Islet precursor cell (in vitro differentiated cells): ENCODE measurements at regions not wholly inside any gene's neighbourhood (a gene's known extent, or its start where the extent isn't known, plus 50 kb on each side); places are given as distances from the start of the nearest gene placed in this dataset.
"Not testable (repeated sequence)": the region's sequence is repeated elsewhere in the genome, so short reads cannot be mapped to it uniquely, and the experiment has no call there.

Experiments used
- DNase-seq: peaks from one replicate; pipeline ENCODE4 v3.0.0-alpha.2; 2018

- no peak for DNase-seq
Observed at GRCh38 chr3:164927728-164928127, 150.6 kb downstream of the SI start.

- no peak for DNase-seq
Observed at GRCh38 chr3:164918905-164919304, 159.4 kb downstream of the SI start.

- no peak for DNase-seq
Observed at GRCh38 chr3:164912916-164913315, 165.4 kb downstream of the SI start.

GRCh38 chr3:164903820-164904451 is 174.4 kb downstream of the SI start:
- DNase-seq = no peak

- DNase-seq = no peak
Observed at GRCh38 chr3:164897342-164897741, 181.0 kb downstream of the SI start.

- DNase-seq = no peak
Observed at GRCh38 chr3:164890061-164890460, 188.2 kb downstream of the SI start.

- no peak for DNase-seq
Observed at GRCh38 chr3:164883171-164883570, 195.1 kb downstream of the SI start.

GRCh38 chr3:164879201-164879600 is 199.1 kb downstream of the SI start:
- DNase-seq = no peak

GRCh38 chr3:164864454-164864853 is 213.8 kb downstream of the SI start:
- no peak for DNase-seq

GRCh38 chr3:164852866-164853265 is 225.4 kb downstream of the SI start:
- no peak for DNase-seq

- DNase-seq = no peak
Observed at GRCh38 chr3:164851905-164852304, 226.4 kb downstream of the SI start.

- no peak for DNase-seq
Observed at GRCh38 chr3:164851204-164851603, 227.1 kb downstream of the SI start.

- no peak for DNase-seq
Observed at GRCh38 chr3:164848923-164849322, 229.4 kb downstream of the SI start.

GRCh38 chr3:164845739-164846138 is 232.6 kb downstream of the SI start:
- no peak for DNase-seq

- DNase-seq = no peak
Observed at GRCh38 chr3:164832216-164832615, 246.1 kb downstream of the SI start.

GRCh38 chr3:164818318-164818717 is 260.0 kb downstream of the SI start:
- DNase-seq = no peak

GRCh38 chr3:164814106-164814505 is 264.2 kb downstream of the SI start:
- DNase-seq = no peak

- DNase-seq = no peak
Observed at GRCh38 chr3:164812042-164812441, 266.3 kb downstream of the SI start.

GRCh38 chr3:164806188-164806587 is 272.1 kb downstream of the SI start:
- no peak for DNase-seq

- no peak for DNase-seq
Observed at GRCh38 chr3:164794099-164794498, 284.2 kb downstream of the SI start.

- no peak for DNase-seq
Observed at GRCh38 chr3:164791263-164791662, 287.0 kb downstream of the SI start.

GRCh38 chr3:164784407-164784806 is 293.9 kb downstream of the SI start:
- DNase-seq = not testable (repeated sequence)

- no peak for DNase-seq
Observed at GRCh38 chr3:164781755-164782154, 296.5 kb downstream of the SI start.

GRCh38 chr3:164779816-164780215 is 298.5 kb downstream of the SI start:
- DNase-seq = no peak

- no peak for DNase-seq
Observed at GRCh38 chr3:164752812-164753211, 325.5 kb downstream of the SI start.

- DNase-seq = no peak
Observed at GRCh38 chr3:164748626-164749025, 329.7 kb downstream of the SI start.
